ENCODE measurements at regions not wholly inside any gene's neighbourhood (a gene's known extent, or its start where the extent isn't known, plus 50 kb on each side); places are given as distances from the start of the nearest gene placed in this dataset.

GRCh38 chr1:55670331-55671082 is 455.3 kb upstream of the USP24 start:
- TF ChIP-seq CTCF (conservative IDR thresholded peaks at IDR 0.05 in 1 of 2, IDR thresholded peaks at IDR 0.05 in 1 of 2; ENCODE audit: low read depth in 1 of 2, low read length in 2 of 2) = peak in 1 of 2 donors; percentile 7
- TF ChIP-seq EZH2 (IDR thresholded peaks at IDR 0.05; ENCODE audit: low read length, missing control alignments) = no peak
